HG03469 (cell line): ENCODE measurements at regions not wholly inside any gene's neighbourhood (a gene's known extent, or its start where the extent isn't known, plus 50 kb on each side); places are given as distances from the start of the nearest gene placed in this dataset.
"Not testable (repeated sequence)": the region's sequence is repeated elsewhere in the genome, so short reads cannot be mapped to it uniquely, and the experiment has no call there.

Source experiments
- ATAC-seq: cut with Tn5 transposase; IDR thresholded peaks from one replicate; pipeline ENCODE4 v1.9.1; 2021; ENCODE audit warnings: mild to moderate bottlenecking, moderate library complexity, moderate number of reproducible peaks; ENCODE audit not compliant: unreplicated experiment

DNA sequence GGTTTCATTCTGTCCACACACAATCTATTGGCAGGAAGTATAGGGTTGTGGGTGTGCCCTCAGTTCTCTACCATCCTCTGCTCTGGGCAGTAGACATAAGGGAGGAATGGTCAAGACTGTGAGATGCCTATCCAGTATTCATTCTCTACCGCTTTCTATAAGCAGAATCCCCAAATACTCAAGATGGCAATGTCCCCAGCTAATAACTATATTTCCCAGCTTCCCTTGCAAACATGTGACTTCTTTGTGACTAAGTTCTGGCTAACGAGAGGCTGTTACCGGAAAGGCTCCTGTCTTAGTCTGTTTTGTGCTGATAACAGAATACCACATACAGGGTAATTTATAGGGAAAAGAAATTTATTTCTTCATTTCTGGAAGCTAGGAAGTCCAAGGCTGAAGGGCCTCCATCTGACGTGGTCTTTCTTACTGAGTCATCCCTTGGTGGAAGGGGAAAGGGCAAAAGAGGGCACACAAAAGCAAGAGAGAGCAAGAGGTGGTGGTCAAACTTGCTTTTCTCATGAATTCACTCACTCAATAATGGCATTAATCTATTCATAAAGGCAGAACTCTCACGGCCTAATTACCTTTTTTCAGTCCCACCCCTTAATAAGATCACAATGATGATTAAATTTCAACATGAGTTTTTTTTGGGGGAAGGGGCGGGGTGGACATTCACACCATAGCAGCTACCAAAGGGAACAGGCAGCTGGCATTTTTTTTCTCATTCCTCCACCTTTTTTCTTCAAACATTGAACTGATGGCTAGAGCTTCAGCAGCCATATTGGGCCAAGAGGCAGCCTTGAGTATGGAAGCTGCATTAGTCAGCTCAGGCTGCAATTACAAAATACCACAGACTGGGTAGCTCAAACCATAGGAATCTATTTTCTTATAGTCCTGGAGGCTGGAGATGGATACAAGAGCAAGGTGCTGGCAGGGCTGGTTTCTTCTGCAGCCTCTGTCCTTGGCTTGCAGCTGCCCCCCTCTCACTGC is 109.7 kb upstream of the OR9Q1 start:
- no peak for ATAC-seq

DNA sequence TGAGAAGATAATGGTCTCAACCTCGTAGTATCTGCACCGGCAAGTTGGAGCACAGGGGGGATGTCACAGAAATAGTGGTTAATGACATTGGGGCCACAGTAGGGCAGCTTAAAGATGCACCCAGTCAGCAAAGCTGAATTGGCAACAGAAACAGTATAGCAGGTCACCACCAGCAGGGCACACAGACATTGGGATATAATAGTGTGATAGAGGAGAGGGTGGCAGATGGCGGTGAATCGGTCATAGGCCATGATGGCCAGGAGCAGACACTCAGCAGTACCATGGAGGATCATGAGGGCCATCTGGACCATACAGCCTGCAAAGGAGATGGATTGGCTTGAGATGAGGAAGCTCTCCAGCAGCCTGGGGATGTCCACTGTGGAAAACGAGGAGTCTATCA is 106.0 kb upstream of the OR9Q1 start:
- ATAC-seq, result no peak

DNA sequence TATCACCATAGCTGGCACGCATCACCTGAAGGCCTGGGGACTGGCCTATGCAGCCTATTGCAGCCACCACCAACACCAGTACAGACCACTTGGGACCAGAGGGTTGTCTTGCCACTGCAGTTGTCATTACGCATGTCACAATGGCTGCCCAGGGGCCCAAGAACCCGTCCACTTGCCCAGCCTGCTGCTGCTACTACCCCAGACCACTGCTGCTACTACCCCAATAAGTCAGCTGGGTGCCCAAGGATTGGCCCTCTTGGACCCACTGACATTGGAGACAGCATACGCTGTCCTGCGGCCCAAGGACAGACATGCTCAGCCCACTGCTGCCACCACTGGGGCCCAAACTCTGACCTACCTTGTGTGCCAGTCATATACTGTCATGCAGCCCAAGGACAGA is 102.7 kb upstream of the OR9Q1 start:
- no peak for ATAC-seq

DNA sequence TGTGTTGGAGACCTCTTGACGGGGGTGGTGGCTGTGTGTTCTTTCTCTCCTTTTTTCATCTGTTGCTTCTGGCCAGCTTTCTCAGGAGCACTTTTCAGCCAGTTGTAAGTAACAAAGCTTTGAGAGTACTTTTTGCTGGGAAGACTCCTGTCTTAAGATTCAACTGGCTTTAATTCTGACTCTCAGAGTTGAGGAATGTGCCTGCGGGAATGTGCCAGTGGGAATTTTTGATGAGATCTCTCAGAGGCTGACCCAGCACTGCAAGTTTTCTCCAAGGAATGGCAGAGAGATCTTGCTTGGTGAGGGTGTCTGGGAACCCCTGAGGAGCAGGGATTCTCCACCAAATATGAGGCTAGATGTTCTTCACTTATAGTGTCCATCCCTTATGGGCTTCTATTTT is 91.6 kb upstream of the OR9Q1 start:
- ATAC-seq, result no peak

DNA sequence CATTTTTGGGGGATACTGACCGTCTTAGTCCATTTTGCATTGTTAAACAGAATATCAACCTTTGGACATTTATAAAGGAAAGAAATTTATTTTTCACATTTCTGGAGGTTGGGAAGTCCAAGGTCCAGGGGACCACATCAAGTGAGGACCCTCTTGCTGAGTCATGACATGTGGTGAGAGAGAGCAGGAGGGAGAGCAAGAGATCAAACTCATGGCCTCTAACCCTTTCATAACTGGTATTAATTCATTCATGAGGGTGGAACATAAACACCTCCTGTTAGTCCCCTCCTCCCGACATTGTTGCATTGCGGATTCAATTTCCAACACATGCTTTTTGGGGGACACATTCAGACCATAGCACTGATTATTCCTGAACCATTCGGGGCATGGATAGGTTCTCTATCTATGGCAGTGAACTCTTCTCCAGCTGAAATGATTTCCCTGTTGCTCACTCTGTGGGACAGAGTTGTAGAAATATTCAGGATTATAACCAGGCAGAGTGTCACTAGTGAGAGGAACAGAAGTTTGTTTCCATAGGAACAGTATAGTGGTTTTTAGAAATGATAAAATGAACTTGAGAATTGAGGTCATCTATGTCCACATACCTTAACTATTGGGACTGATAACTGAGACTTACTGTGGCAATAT is 88.2 kb upstream of the OR9Q1 start:
- no peak for ATAC-seq

DNA sequence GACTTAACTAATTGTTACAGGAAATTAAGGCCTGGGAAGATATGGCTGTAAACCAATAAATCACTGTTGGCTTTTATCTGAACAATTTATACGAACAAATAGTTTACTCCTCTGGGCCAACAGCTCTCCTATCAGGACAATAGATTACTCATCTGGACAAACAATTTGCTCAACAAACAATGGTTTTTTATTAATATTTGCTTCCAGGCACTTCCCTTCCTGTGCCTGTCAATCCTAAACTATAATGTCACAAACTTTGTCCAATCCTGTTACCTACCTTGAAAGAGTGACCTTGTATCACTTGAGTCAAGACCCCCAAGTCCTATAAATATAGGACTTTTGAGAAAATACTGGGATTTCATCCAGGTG is 87.6 kb upstream of the OR9Q1 start:
- no peak for ATAC-seq

DNA sequence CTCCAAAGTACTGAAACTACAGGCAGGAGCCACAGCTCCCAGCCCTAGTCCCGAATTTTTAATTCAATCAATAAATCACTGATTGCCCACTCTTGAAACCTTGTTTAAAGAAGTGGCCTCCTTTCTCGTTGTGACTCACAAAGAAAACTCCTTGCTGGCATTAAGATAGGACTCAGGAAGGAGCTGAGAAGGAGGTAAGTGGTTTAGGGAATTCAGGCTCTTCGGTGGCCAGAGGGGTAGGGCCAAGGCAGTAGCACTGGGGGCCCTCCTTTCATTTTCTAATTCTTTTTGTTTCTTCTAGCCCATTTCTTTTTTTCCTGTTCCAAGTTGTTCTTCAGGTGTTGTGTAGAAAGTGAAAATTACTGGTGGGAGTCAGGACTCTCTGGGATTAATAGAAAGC is 86.2 kb upstream of the OR9Q1 start:
- ATAC-seq, result no peak

DNA sequence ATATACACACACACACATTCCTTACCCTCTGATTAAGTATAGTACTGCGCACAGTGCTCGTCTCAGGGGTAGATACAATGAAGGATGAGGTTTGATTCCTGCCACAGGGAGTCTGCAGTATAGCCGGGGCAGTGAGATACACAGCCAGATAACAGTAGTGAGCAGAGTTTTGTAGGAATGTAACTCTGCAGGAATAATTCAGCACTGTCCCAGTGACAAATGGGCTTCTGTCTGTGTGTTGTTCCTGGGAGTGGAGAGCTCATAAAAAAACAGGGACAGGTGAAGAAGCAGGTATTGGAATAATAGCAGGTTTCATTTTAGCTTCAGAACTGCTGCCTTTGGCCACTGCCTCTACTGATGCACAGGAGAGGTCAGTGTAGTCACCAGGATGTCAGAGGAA is 85.3 kb upstream of the OR9Q1 start:
- ATAC-seq, result no peak

DNA sequence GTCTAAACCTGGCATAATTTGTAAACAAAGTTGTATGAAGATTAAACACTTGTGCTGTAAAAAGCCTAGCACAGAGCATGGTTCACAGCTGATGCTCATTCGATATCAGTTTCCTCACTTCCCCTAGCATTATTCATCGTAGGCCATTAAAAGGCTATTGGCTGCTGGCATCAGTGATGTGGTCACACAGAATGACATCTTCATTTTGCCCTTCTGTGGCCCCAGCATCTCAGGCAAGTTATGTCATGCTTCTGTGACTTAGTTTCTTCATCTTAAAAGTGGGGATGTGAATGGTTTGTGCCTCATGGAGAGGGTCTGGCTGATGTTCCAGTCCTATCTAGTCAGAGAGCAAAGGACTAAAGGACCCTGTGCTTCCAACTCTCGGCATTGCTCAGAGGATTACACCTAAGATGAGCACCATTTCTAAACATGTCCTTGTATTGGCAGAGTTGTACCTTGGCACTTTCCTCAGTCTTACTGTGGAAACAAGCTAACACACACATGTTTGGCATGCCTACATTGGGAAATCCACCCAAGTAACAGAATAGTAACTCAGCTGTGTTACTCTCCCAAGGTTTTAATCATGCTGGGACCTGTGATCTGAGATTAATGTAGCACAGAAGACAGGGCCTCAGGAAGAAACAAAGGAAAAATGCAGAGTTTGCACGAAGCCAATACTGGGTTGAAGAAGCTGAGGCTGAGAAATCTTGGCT is 83.5 kb upstream of the OR9Q1 start:
- no peak for ATAC-seq

DNA sequence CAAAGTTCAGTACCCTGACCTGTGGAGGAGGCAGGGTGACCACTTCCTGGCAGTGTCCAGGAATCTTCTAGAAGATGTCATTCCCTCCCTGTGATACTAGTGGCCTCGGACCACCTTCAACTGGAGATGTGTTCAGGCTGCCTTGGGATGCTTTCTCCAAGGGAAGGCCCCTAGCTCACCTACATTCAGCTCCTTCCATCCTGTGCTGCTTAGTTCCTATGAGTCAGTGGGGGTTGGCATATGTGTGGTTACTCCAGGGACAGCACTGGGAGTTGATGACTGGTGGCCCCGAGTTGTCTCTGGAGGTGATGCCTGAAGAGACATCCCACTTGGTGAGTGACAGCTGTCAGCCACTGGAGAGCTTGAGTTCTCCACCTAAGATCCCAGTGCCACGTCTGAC is 81.8 kb upstream of the OR9Q1 start:
- ATAC-seq, result no peak

DNA sequence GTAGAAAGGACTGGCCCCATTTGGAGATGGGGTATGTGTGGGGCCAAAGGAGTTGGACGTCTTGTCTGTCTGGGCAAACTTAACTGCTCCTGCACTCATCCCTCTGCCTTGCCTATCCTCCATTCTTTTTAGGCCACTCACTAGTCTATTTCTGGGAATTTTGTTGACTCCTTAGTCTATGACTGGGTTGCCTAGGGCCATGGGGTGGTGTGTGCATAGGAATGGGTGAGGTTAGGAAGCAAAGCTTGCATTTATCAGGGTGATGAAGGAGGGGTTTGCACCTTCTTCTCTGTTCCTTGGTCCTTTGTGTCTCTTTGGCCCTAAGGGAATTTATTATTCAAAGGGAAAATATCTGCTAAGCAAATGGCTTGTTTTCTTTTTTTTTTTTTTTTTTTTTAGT is 80.9 kb upstream of the OR9Q1 start:
- ATAC-seq, result no peak

DNA sequence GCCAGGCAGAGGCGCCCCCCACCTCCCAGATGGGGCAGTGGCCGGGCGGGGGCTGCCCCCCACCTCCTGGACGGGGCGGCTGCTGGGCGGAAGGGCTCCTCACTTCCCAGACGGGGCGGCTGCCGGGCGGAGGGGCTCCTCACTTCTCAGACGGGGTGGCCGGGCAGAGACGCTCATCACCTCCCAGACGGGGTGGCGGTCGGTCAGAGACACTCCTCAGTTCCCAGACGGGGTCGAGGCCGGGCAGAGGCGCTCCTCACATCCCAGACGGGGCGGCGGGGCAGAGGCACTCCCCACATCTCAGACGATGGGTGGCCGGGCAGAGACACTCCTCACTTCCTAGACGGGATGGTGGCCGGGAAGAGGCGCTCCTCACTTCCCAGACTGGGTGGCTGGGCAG is 79.9 kb upstream of the OR9Q1 start:
- ATAC-seq, result not testable (repeated sequence)

DNA sequence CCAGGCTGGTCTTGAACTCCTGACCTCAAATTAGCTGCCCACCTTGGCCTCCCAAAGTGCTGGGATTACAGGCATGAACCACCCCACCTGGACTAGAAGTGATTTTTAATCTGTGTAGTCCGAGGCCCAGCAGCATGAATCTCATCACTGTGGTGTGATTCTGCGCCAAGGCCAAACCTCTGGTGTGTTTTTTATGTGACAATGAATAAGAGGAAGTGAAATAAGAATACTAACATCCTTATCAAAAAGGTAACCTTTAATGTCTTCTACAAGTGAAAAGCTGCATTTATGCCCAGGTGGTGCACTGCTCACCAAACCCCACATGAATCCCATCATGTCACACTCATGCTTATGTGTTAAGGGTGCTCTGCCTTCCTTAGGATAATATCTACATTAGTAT is 77.1 kb upstream of the OR9Q1 start:
- no peak for ATAC-seq

DNA sequence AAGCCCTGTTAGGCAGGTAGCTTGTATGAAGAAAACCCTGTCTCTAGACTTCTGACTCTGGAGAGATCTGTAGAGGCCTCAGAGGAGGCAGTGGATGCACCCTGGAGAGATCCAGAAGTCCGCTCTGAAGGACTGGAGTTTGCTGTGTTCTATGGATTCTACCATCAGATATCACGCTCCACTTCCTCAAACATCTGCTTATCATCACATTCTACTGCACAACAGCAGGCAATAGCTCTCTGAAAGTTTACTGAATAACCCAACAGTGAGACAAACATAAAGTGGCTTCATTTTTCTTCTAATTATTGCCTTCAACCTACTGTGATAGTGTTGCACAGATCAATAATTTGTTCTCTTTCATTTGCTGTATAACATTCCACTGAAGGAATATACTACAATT is 59.0 kb upstream of the OR9Q1 start:
- no peak for ATAC-seq

DNA sequence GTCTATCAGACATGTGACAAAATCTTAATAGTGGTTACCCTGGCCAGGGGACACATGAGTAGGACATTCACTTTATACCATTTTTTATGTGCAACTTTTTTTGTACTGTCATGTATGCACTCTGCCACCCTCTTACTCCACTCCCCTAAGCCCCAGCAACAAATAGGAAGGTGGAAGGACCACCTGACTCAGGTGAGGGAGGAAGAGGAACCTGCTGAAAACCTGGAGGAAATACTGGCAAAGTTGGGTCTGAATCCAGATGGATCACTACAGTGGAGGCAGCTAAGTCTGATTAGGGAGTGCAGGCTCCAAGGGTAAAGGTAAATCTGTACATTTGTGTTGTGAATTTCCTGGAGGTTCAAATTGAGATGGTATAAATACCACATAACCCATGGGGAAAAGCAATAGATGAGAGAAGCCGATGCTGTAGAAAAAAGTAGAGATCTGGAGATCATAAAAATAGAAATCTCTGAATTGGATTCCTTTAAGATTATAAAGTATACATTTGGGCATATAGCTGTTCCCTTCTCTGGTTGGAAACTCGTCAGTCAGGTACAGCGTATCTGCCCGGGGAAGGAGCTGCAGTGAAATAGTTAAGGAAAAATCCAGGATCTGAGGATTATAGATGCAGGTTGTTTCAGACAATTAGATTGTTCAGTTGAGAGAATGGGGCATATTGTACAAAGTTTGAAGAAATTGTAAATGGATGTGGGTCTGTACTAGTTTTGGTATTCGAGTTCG is 52.2 kb upstream of the OR9Q1 start:
- ATAC-seq, result no peak

DNA sequence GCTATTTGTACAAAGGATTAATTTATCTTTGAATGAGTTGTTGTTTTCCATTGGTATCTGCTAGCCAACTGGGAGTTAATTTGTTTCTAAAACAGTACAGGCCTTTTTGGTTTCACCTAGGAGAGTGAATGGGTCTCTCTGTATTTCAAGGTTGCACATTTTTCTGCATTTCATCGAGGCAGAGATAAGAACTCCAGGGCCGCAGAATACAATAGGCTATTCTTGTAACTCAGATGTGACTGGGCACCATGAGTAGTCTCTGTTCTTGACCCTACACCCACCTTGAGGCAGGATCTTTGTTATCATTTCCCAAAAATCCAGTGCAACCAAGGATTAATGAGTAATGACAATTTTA is 51.7 kb upstream of the OR9Q1 start:
- ATAC-seq, result no peak
